GM19395 (cell line): ENCODE measurements at regions not wholly inside any gene's neighbourhood (a gene's known extent, or its start where the extent isn't known, plus 50 kb on each side); places are given as distances from the start of the nearest gene placed in this dataset.

ENCODE experiments used
- ATAC-seq: cut with Tn5 transposase; IDR thresholded peaks from one replicate; pipeline ENCODE4 v1.9.1; 2021; ENCODE audit warnings: mild to moderate bottlenecking, moderate library complexity; ENCODE audit not compliant: unreplicated experiment

DNA sequence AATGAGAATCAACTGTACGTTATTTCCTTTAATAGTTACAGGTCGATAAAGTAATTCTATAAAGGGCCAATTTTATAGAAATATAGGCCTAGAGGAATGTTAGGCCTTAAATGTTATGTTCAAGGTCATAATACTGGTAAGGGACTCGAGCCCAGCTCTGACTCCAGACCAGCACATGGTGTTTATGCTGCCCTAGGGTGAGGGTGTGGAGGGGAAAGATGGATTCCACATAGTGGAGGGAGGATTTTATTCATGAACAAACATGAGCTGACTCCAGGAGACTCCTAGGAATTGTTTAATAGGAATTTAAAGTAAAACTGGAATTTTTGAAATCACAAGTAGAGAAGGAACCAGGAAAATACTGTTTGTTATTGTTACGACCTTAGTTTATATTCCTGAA, 139.9 kb downstream of the LACC1 start:
- no peak for ATAC-seq

- no peak for ATAC-seq
These were observed 141.7 kb downstream of the LACC1 start for GRCh38 chr13:44021422-44021821.

- ATAC-seq, result no peak
These were observed 142.5 kb downstream of the LACC1 start for GRCh38 chr13:44022196-44022595.

- no peak for ATAC-seq
These were observed 144.6 kb downstream of the LACC1 start for GRCh38 chr13:44024167-44024845.

GRCh38 chr13:44024846-44025195, 145.1 kb downstream of the LACC1 start:
- no peak for ATAC-seq

- ATAC-seq, result no peak
These were observed 146.5 kb downstream of the LACC1 start for GRCh38 chr13:44026194-44026593.

GRCh38 chr13:44028734-44029133, 149.0 kb downstream of the LACC1 start:
- no peak for ATAC-seq

DNA sequence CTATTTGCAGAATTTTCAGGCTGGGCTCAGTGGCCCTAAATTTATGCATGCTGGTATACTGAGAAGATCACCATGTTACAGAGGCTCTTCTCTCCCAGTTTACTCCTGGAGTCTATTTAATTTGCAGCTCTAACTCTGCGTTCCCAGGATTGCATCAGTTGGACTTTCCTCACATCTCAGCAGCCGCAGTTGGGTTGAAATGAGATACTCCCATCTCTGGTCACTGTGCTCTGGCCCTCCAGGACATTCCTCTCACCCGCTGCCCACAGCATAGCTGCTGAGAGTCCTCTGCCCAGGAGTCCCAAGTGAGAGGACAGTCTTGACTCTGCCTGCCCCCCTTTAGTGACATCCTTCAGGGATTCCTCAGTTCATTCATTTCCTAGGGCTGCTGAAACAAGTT, 150.9 kb downstream of the LACC1 start:
- no peak for ATAC-seq

- no peak for ATAC-seq
These were observed 151.9 kb downstream of the LACC1 start for GRCh38 chr13:44031555-44031954.

- ATAC-seq, result no peak
These were observed 153.1 kb downstream of the LACC1 start for GRCh38 chr13:44032802-44033201.

- ATAC-seq, result no peak
These were observed 155.7 kb downstream of the LACC1 start for GRCh38 chr13:44035400-44035799.

- ATAC-seq, result no peak
These were observed 160.5 kb downstream of the LACC1 start for GRCh38 chr13:44040070-44040817.

DNA sequence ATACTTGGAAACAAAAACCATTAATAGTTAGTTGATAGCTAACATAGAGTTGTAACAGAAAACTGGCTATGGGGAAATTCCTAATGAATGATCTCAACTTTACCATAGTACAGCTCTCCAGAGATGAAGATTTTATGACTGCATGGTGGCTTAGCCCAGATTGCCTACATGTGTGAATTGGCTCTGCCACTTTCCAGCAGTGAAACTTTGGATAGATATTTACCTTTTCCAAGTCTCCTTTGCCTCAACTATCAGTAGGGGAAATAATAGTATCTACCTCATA, 161.1 kb downstream of the LACC1 start:
- no peak for ATAC-seq

GRCh38 chr13:44044547-44045179, 165.0 kb downstream of the LACC1 start:
- no peak for ATAC-seq

- ATAC-seq, result no peak
These were observed 165.5 kb downstream of the LACC1 start for GRCh38 chr13:44045180-44045562.

DNA sequence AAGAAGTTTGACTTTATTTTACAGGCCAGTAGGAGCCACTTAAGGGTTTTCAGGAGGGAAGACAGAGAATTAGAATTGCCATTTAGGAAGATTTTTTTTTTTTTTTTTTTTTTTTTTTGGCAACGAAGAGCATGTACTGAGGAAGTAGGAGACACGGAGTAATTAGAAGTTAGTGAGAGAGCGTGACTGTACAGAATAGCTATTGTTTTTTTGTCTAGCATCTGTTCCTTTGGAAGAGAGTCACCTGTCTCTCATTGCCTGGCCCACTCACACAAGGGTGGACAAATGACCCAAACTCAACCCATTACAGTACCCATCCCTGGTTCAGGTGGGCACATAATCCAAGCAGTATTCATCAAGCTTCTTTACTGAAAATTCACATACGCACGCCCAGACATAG, 166.7 kb downstream of the LACC1 start:
- ATAC-seq, result no peak

DNA sequence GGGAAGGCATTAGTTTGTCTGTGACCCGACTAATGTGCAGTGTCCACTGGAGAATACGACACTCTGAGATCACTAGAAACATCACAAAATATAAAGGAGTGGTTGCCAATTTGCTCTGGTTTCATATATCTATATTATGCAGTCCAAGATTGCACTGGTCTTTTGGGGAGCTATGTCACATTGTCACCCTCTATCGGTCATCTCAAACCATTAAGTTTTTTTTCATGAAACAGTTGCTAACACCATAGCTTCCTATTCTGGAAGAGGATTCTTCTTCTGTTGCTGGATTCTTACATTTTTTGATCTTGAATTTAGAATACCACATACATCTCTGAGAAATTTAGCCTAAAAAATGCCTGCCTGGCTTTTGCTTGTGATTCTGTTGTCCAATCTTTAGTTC, 168.6 kb downstream of the LACC1 start:
- no peak for ATAC-seq

GRCh38 chr13:44049081-44049945, 169.6 kb downstream of the LACC1 start:
- no peak for ATAC-seq

DNA sequence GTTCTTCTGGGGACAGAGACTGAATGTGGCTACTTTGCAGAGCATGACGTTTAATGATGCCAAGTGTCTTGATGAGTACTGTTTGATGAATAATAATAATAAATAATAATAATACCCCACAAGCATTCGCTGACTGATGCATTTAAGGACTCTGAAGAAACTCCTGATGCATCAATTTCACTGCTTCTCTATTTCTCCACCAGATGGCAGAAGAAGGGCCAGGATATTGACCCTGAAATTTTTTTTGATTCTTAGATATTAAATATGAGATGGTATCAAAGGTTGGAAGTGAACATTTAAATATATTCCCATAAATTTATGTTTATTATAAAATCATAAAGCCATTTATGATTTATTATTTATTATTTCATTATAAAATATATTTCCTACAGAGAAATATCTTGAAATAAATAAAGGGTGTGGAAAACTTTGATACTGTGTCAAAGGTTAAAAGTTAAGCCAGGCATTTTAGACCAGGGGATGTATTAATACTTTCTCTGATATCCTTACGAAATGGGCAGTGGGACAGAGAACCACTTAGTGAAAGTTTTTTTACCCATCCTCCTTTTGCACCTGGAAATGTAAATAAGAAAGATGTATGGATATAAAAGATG, 170.9 kb downstream of the LACC1 start:
- no peak for ATAC-seq

DNA sequence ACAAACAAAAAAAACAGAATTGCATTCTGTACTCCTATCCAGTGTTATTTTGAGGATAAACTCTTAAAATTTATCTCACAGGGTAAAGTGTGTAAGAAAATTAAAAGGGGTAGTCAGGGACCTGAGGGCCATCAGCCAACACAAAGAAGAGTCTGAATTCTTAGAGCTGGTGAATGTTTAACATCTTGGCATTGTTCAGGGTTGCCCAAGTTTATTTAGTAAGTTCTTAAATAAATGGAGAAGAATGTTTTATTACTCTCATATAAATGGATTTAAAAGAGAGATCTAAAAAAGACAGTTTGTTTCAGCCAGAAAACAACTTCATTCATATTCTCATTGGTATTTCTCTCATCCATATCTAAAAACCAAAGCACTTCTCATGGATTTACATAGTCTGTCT, 171.7 kb downstream of the LACC1 start:
- ATAC-seq, result no peak
